Urinary bladder (tissue), 3 donors: ENCODE measurements at regions not wholly inside any gene's neighbourhood (a gene's known extent, or its start where the extent isn't known, plus 50 kb on each side); places are given as distances from the start of the nearest gene placed in this dataset.

Experiments used
- DNase-seq: peaks from one replicate; pipeline ENCODE4 v3.0.0-alpha.2; 2015; ENCODE audit errors: extremely low spot score
- H3K27ac ChIP-seq: one replicate; pipeline ENCODE4 v1.5.1; 2013; ENCODE audit warnings: low read depth, mild to moderate bottlenecking, moderate library complexity
- H3K36me3 ChIP-seq: one replicate; pipeline ENCODE4 v1.6.1; 2013; ENCODE audit warnings: mild to moderate bottlenecking, moderate library complexity; ENCODE audit not compliant: insufficient read depth
- H3K4me1 ChIP-seq: one replicate; pipeline ENCODE4 v1.6.1; 2013; ENCODE audit warnings: mild to moderate bottlenecking, moderate library complexity; ENCODE audit not compliant: insufficient read depth
- H3K4me3 ChIP-seq: one replicate; pipeline ENCODE4 v1.5.1; 2013; ENCODE audit warnings: low read depth, low read length
- WGBS: extraction: QIAGEN DNeasy Blood & Tissue Kit; methylation state at CpG from one replicate; pipeline ENCODE4 v1.1.7; 2013; 5-methylcytosine and 5-hydroxymethylcytosine counted together
- donor health status: healthy with polysubstance abuse.
- donor health status: healthy.

DNA sequence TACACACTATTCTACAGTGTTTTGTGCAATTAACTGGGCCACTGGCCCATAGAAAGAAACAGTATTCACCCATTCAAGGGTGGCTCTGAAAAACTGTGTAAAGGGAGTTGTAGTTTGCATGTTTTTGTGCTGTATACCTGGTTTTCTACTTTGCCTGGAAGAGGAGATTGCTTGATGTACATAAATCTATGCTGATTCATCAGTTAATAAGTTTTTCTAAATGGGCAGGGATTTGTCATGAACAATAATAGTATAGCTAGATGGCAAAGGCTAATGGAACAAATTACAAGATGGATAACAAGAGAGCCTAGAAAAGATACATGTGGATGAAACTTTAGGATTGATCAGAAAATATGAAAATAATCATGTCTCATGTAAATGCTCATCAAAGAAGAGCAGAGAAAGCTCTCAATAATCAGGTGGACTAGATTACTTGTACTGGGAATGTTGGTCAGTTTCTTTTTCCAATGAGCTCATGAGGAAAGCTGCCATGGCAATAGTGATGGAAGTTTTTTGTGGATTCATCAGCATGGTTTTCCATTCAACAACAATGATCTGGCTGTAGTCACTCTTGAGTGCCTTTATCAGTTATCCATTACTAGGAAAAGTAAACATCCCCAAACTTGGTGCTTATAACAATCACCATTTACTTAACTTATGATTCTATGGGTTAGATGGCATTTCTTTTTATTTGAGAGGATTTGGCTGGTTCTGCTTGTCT lies 602.8 kb downstream of the BRINP3 start:
- no peak overlapping the region for H3K4me3 ChIP-seq
- H3K27ac ChIP-seq = no peak overlapping the region
- no peaks in the 10 kb centered on the region for H3K4me1 ChIP-seq
- H3K36me3 ChIP-seq = no peaks in the 10 kb centered on the region
- DNase-seq = no peak

GRCh38 chr1:189880135-189880534 lies 597.5 kb downstream of the BRINP3 start:
- no peaks in the 10 kb centered on the region for H3K36me3 ChIP-seq
- DNase-seq = no peak
- WGBS = 57% methylated on average over 3 of the region's 3 CpGs
- H3K27ac ChIP-seq = no peak overlapping the region
- no peak overlapping the region for H3K4me3 ChIP-seq
- no peaks in the 10 kb centered on the region for H3K4me1 ChIP-seq

DNA sequence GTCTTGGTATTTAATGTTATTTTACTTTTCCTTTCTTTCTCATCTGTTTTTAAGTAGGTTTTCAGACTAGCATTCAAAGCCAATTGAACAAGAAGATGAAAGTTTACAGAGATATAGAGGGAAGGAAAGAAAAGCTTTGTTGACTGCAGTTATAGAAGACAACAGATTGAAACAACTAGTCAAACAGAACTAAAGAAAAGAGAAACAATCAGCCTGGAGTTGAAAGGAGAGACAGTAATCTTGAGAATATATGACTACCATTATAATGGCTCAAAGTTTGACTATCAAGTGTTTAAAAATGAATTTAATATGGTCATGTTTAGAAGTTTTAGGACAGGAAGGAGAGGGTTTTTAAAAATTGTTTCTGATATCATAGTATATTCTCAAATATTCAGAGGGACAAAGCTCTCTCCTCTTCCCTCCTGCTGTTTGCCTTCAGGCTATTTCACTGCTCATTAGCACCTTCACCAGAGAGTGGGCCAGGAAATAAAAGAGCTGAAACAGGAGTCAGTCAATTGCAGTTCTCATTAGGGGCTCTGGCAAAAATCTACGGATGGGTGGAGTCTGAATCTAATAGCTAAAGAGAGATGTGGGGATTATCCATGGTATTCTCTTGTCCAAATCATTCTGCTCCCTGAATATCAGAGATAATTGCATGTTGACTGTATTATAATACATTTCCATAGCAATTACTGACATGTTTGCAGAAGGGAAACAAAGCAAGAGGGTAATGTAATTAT lies 577.8 kb downstream of the BRINP3 start:
- no peak for DNase-seq
- Histone ChIP-seq H3K4me3 (no peak overlapping the region), H3K36me3 (no peaks in the 10 kb centered on the region), H3K4me1 (no peaks in the 10 kb centered on the region), H3K27ac (no peak overlapping the region)
- WGBS = 14% methylated on average over 1 of the region's 1 CpG

- H3K36me3 ChIP-seq = no peaks in the 10 kb centered on the region
- DNase-seq = no peak
- no peak overlapping the region for H3K4me3 ChIP-seq
- H3K4me1 ChIP-seq = no peaks in the 10 kb centered on the region
- 88% methylated on average over 2 of the region's 2 CpGs for WGBS
- no peak overlapping the region for H3K27ac ChIP-seq
These were observed 573.2 kb downstream of the BRINP3 start for GRCh38 chr1:189904509-189904908.

- no peaks in the 10 kb centered on the region for H3K36me3 ChIP-seq
- no peaks in the 10 kb centered on the region for H3K4me1 ChIP-seq
- no peak overlapping the region for H3K4me3 ChIP-seq
- DNase-seq = no peak
- H3K27ac ChIP-seq = no peak overlapping the region
These were observed 569.6 kb downstream of the BRINP3 start for GRCh38 chr1:189908113-189908512.

DNA sequence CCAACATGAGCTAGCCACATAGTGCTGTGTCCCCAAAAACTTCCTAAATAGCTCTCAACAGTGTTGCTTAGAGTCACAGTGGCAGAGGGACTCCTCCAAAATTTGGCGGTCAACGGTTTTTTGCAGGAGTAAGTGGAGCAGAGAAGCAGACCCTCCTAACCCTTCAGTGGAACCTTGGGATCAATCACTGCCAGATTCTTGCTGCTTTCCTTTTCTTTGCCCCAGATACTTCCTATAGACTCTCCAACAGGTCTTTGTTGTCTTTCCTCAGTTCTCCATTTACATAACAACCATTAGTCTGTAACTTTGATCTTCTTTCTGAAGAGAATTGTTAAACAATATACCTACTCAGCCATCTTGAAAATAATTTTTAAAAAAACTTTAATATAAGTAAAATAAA lies 556.1 kb downstream of the BRINP3 start:
- DNase-seq = no peak
- 96% methylated on average over 2 of the region's 2 CpGs for WGBS

DNA sequence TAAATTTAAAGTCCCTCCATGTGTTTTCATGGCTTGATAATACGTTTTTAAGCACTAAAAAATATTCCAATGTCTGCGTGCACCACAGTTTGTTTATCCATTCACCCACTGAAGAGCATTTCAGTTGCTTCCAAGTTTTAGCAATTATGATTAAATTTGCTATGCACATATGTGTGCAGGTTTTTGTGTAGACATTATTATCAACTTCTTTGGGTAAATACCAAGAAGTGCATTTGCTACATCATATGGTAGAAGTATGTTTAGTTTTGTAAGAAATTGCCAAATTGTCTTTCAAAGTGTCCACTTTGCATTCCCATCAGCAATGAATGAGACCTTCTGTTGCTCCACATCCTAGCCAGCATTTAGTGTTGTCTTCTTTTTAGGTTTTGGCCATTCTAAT lies 550.0 kb downstream of the BRINP3 start:
- Histone ChIP-seq H3K4me3 (no peak overlapping the region), H3K4me1 (no peaks in the 10 kb centered on the region), H3K36me3 (no peaks in the 10 kb centered on the region), H3K27ac (no peak overlapping the region)
- 59% methylated on average over 2 of the region's 2 CpGs for WGBS
- no peak for DNase-seq

More for the DNA sequence above, 556.1 kb downstream of the BRINP3 start:
- Histone ChIP-seq H3K27ac (no peak overlapping the region), H3K4me3 (no peak overlapping the region), H3K4me1 (no peaks in the 10 kb centered on the region), H3K36me3 (no peaks in the 10 kb centered on the region)

DNA sequence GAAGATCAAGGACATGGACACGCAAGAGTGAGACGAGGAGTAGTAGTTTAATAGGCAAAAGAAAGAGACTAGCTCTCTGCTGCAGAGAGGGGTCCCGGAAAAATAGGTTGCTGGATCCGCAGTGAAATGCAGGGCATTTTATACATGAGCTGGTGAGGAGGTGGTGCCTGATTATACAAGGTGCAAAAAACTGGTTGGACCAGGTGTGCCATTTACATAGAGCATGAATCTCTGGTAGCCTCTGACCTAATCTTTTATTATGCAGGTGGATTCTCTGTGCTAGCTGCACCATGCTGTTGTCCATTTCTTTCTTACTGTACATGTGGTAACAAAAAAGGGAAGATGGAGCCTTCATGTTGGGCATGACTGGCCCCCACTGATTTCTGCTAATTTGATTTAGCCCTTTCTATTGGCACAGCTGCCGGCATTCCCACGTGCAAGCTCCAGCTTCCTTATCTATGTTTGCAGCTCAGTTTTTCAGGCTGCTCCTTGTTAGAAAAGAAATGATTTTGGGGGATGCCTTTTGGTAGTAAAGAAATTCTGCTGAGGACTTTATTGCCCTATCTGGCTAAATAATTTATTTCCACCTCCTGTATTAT lies 548.1 kb downstream of the BRINP3 start:
- no peak for DNase-seq
- Histone ChIP-seq H3K4me1 (no peaks in the 10 kb centered on the region), H3K27ac (no peak overlapping the region), H3K36me3 (no peaks in the 10 kb centered on the region), H3K4me3 (no peak overlapping the region)
- 84% methylated on average over 6 of the region's 6 CpGs for WGBS

DNA sequence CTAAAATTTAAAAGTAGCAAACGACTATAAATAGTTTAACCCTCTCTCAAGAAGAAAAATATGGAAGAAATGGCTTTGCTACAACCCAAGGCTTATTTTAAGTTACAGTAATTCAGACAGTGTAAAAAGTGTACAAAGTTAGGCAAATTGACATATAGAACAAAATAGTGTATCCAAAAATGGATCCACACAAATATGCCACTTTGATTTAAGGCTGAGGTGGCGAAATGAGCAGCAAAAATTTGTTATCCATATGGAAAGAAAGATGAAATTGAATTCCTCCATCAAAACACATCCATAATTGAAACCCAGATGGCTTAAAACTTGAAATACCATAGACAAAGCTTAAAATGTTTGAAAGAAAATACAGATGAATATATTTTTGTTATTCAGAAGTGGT lies 540.8 kb downstream of the BRINP3 start:
- DNase-seq = no peak
- no peaks in the 10 kb centered on the region for H3K36me3 ChIP-seq
- 84% methylated on average over 2 of the region's 2 CpGs for WGBS
- H3K27ac ChIP-seq = no peak overlapping the region
- H3K4me1 ChIP-seq = no peaks in the 10 kb centered on the region
- no peak overlapping the region for H3K4me3 ChIP-seq

- Histone ChIP-seq H3K27ac (no peak overlapping the region), H3K4me1 (no peaks in the 10 kb centered on the region), H3K36me3 (no peaks in the 10 kb centered on the region), H3K4me3 (no peak overlapping the region)
- no peak for DNase-seq
- WGBS = 16% methylated on average over 1 of the region's 1 CpG
These were observed 537.7 kb downstream of the BRINP3 start for GRCh38 chr1:189939967-189940366.

DNA sequence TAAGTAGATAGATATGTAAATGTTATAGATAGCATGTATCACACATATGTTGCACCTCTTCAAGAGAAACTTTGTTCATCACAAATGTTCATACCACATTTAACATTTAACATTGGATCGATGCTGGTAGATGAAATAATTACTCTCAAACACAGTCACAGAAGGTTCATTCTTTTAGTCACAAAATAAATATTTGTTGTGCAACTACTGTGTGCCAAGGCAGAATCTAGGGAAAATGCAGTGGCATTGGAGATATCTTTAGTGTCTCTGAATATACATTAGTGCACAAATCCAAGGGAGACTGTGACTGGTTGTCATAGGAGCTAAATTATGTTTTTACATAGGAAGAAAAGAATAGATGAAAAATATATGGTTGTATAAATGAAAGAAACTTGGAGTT lies 535.7 kb downstream of the BRINP3 start:
- DNase-seq = no peak

GRCh38 chr1:189958756-189959155 lies 518.9 kb downstream of the BRINP3 start:
- Histone ChIP-seq H3K4me3 (no peak overlapping the region), H3K36me3 (no peaks in the 10 kb centered on the region), H3K4me1 (no peaks in the 10 kb centered on the region), H3K27ac (no peak overlapping the region)
- DNase-seq = no peak
- WGBS = 73% methylated on average over 1 of the region's 1 CpG

More for the DNA sequence above, 535.7 kb downstream of the BRINP3 start:
- WGBS = 86% methylated on average over 1 of the region's 1 CpG
- no peak overlapping the region for H3K4me3 ChIP-seq
- no peak overlapping the region for H3K27ac ChIP-seq
- no peaks in the 10 kb centered on the region for H3K4me1 ChIP-seq
- H3K36me3 ChIP-seq = no peaks in the 10 kb centered on the region

- no peak for DNase-seq
- 21% methylated on average over 1 of the region's 1 CpG for WGBS
- Histone ChIP-seq H3K4me3 (no peak overlapping the region), H3K4me1 (no peaks in the 10 kb centered on the region), H3K27ac (no peak overlapping the region), H3K36me3 (no peaks in the 10 kb centered on the region)
These were observed 516.9 kb downstream of the BRINP3 start for GRCh38 chr1:189960769-189961168.

DNA sequence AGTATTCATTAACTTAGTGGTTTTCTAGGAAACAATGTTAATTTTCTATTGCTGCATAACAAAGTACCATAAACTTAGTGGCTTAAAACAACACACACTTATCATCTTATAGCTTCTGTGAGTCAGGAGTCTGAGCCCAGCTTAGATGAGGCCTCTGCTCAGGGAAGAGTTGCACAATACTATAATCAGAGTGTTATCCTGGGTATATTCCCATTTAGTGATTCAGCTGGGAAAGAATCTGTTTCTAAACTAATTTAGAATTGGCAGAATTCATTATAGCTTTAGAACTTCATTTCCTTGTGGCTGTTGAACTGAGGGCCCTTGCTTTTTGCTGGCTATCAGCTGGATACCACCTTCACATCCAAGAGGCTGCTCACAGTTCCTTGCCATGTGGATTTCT lies 515.5 kb downstream of the BRINP3 start:
- Histone ChIP-seq H3K4me1 (no peaks in the 10 kb centered on the region), H3K27ac (no peak overlapping the region), H3K4me3 (no peak overlapping the region), H3K36me3 (no peaks in the 10 kb centered on the region)
- no peak for DNase-seq
